Muscle layer of colon (tissue), 2 donors: ENCODE measurements at regions not wholly inside any gene's neighbourhood (a gene's known extent, or its start where the extent isn't known, plus 50 kb on each side); places are given as distances from the start of the nearest gene placed in this dataset.

ENCODE experiments used
- H3K27ac ChIP-seq: one replicate; pipeline ENCODE4 v1.7.0; 2013; ENCODE audit warnings: low read depth, mild to moderate bottlenecking, low read length, moderate library complexity
- H3K27me3 ChIP-seq, 2 donors: one replicate each; pipeline ENCODE4 v1.7.0; 2013; ENCODE audit warnings: low read length in 2 of 2, mild to moderate bottlenecking in 2 of 2; ENCODE audit not compliant: insufficient read depth in 2 of 2, control insufficient read depth in 1 of 2
- H3K36me3 ChIP-seq: one replicate; pipeline ENCODE4 v1.7.0; 2013; ENCODE audit warnings: mild to moderate bottlenecking, low read length; ENCODE audit not compliant: insufficient read depth
- H3K4me1 ChIP-seq: one replicate; pipeline ENCODE4 v1.7.0; 2013; ENCODE audit warnings: mild to moderate bottlenecking, low read length; ENCODE audit not compliant: insufficient read depth
- H3K4me3 ChIP-seq, 2 donors: one replicate each; pipeline ENCODE4 v1.7.0; 2013; ENCODE audit warnings: low read length in 2 of 2, low read depth in 1 of 2, mild to moderate bottlenecking in 1 of 2, moderate library complexity in 1 of 2
- H3K9ac ChIP-seq: one replicate; pipeline ENCODE4 v1.7.0; 2013; ENCODE audit warnings: low read length
- H3K9me3 ChIP-seq: one replicate; pipeline ENCODE4 v1.7.0; 2013; ENCODE audit warnings: mild to moderate bottlenecking, low read length
- donor health status: abdominal sarcoma.
- donor health status: Adenocarcinoma of cecum.

GRCh38 chr15:70358871-70359647, 261.3 kb upstream of the TLE3 start:
- Histone ChIP-seq H3K27ac (no peak overlapping the region), H3K9ac (no peak overlapping the region), H3K9me3 (no peaks in the 10 kb centered on the region), H3K4me3 (no peak overlapping the region), H3K36me3 (no peaks in the 10 kb centered on the region), H3K27me3 (no peaks in the 10 kb centered on the region), H3K4me1 (no peaks in the 10 kb centered on the region)

- Histone ChIP-seq H3K27ac (no peak overlapping the region), H3K9ac (no peak overlapping the region), H3K4me1 (no peaks in the 10 kb centered on the region), H3K27me3 (no peaks in the 10 kb centered on the region), H3K4me3 (no peak overlapping the region), H3K36me3 (no peaks in the 10 kb centered on the region), H3K9me3 (no peaks in the 10 kb centered on the region)
Measured at GRCh38 chr15:70358011-70358819, 260.5 kb upstream of the TLE3 start.

DNA sequence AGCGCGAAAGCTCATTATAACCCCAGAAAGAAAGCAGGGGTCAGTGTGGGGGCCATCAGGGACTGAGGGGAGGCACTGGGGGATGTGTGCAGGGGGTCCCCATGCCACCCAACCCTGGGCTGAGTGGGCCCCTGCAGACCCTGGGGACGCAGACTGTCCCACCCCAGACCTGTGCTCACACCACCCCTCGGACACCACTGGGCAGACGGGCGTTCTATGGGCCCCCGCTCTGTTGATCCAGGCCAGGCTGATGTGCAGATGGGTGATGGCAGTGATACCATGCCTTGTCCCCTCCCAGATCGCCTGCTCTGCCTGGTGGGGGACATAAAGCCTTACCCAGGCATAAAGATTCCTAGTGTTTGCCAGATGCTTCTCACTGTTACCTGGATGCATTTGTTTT, 259.7 kb upstream of the TLE3 start:
- Histone ChIP-seq H3K36me3 (no peaks in the 10 kb centered on the region), H3K4me3 (no peak overlapping the region), H3K9ac (no peak overlapping the region), H3K9me3 (no peaks in the 10 kb centered on the region), H3K27ac (no peak overlapping the region), H3K27me3 (no peaks in the 10 kb centered on the region), H3K4me1 (no peaks in the 10 kb centered on the region)

- Histone ChIP-seq H3K36me3 (no peaks in the 10 kb centered on the region), H3K27me3 (no peaks in the 10 kb centered on the region), H3K27ac (no peak overlapping the region)
Measured at GRCh38 chr15:70356919-70357318, 259.2 kb upstream of the TLE3 start.

GRCh38 chr15:70356062-70356860, 258.5 kb upstream of the TLE3 start:
- Histone ChIP-seq H3K27me3 (no peaks in the 10 kb centered on the region), H3K9me3 (no peaks in the 10 kb centered on the region), H3K27ac (no peak overlapping the region), H3K4me3 (no peak overlapping the region), H3K9ac (no peak overlapping the region), H3K36me3 (no peaks in the 10 kb centered on the region), H3K4me1 (no peaks in the 10 kb centered on the region)

More at GRCh38 chr15:70356919-70357318, 259.2 kb upstream of the TLE3 start:
- H3K9ac ChIP-seq = no peak overlapping the region
- H3K4me3 ChIP-seq = no peak overlapping the region
- no peaks in the 10 kb centered on the region for H3K4me1 ChIP-seq
- H3K9me3 ChIP-seq = no peaks in the 10 kb centered on the region

DNA sequence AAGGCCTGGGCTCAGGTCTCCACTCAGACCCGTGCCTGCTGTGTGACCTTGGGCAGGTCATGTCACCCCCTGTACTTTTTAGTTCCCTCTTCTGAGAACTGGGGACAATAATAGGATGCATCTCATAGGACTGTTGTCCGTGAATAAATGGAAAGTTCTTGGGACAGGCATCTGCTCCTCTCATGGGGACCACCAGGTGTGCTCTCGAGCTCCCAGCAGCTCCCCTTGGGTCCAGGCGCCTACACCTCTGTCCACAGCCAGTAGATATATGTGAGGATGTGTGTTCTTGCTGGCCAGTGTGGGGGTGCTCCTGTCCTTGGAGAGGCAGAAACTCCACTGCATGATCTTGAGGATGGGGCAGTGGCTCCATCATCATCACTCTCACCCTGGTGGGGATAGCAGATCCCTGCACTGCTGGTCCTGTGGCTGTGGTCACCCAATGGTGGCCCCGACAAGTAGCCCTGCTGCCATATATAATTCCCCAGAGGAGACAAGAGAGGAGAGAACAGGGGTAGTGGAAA, 257.6 kb upstream of the TLE3 start:
- Histone ChIP-seq H3K9me3 (no peaks in the 10 kb centered on the region), H3K27ac (no peak overlapping the region), H3K36me3 (no peaks in the 10 kb centered on the region), H3K27me3 (no peaks in the 10 kb centered on the region), H3K4me1 (no peaks in the 10 kb centered on the region), H3K4me3 (no peak overlapping the region), H3K9ac (no peak overlapping the region)

GRCh38 chr15:70354346-70354905, 256.7 kb upstream of the TLE3 start:
- Histone ChIP-seq H3K9me3 (no peaks in the 10 kb centered on the region), H3K9ac (no peak overlapping the region), H3K4me3 (no peak overlapping the region), H3K27me3 (no peaks in the 10 kb centered on the region), H3K36me3 (no peaks in the 10 kb centered on the region), H3K27ac (no peak overlapping the region), H3K4me1 (no peaks in the 10 kb centered on the region)

DNA sequence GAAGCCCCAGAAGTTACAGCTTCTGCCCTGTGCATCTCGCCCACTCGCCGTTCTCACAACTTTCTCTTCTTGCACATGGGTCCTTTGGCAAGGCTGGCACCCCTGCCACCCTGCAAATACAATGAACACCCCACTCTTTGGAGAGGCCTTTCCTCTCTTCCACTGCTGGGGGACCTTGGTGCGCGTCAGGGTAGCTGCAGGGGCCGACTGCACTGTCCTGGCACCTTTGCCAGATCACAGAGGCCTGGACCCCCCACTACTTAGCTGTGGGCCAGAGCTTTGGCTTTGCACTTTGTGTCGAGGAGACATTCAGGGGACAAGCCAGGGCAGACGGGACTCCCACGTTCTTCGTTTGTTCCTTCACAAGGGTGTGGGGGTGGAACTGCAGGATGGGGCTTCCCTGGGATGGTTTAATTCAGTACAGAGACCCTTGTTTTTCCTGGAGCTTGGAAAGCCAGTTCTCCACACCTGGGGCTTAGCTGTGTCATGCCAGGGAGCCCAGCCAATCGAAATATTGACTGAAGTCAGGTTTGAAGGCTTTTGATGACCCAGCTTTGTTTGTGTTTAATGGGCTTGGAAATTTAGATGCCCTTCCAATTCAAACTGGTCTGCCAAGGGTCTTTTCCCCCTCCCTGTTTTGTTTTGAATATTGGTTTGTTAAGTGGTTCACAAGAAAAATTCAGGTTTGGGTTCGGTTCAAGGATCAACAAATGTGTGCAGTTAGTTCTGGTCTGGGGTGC, 256.1 kb upstream of the TLE3 start:
- no peaks in the 10 kb centered on the region for H3K4me1 ChIP-seq
- no peak overlapping the region for H3K9ac ChIP-seq
- no peaks in the 10 kb centered on the region for H3K36me3 ChIP-seq
- H3K4me3 ChIP-seq = no peak overlapping the region
- no peaks in the 10 kb centered on the region for H3K9me3 ChIP-seq
- no peak overlapping the region for H3K27ac ChIP-seq
- no peaks in the 10 kb centered on the region for H3K27me3 ChIP-seq

GRCh38 chr15:70351941-70352774, 254.4 kb upstream of the TLE3 start:
- Histone ChIP-seq H3K27me3 (no peaks in the 10 kb centered on the region), H3K9me3 (no peaks in the 10 kb centered on the region)

DNA sequence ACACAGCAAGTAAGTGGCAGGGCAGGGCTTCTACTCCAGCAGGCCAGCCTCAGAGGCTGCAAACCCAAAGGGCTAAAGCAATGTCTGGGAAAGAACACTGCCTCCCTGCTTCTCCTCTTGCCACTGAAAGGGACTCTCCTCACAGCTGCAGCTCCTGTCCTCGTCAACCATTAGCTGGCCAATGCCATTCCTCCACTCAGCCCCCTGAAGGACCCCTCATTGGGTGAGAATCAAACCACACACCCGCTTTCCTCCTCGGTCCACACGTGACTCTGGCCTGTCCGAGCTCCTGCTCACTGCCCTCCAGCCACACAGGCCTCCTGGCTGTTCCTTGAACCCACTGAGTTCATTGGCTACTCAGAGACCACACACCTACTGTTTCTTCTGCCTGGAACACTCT, 253.7 kb upstream of the TLE3 start:
- no peaks in the 10 kb centered on the region for H3K9me3 ChIP-seq
- H3K27me3 ChIP-seq = no peaks in the 10 kb centered on the region
- H3K36me3 ChIP-seq = no peaks in the 10 kb centered on the region
- H3K4me1 ChIP-seq = no peaks in the 10 kb centered on the region
- H3K27ac ChIP-seq = no peak overlapping the region
- H3K9ac ChIP-seq = no peak overlapping the region
- H3K4me3 ChIP-seq = no peak overlapping the region

More at GRCh38 chr15:70351941-70352774, 254.4 kb upstream of the TLE3 start:
- no peaks in the 10 kb centered on the region for H3K4me1 ChIP-seq
- no peak overlapping the region for H3K4me3 ChIP-seq
- H3K9ac ChIP-seq = no peak overlapping the region
- H3K27ac ChIP-seq = no peak overlapping the region
- H3K36me3 ChIP-seq = no peaks in the 10 kb centered on the region
